K562 (cell line): ENCODE measurements at regions not wholly inside any gene's neighbourhood (a gene's known extent, or its start where the extent isn't known, plus 50 kb on each side); places are given as distances from the start of the nearest gene placed in this dataset.

Source experiments
- ARHGAP35 ChIP-seq: fragments of 450-650 bp; IDR thresholded peaks from 2 replicates; pipeline ENCODE4 v1.6.1; 2018; ENCODE audit not compliant: partially characterized antibody
- GTF2F1 ChIP-seq: IDR thresholded peaks from 2 replicates; pipeline ENCODE4 v1.6.1; 2011; ENCODE audit warnings: low read depth, low read length, improper control_type of control experiment
- RCOR1 ChIP-seq, 2 experiments: IDR thresholded peaks; 2 replicates each; pipeline ENCODE4 v1.6.1; 2012; ENCODE audit warnings: low read depth in 2 of 2, low read length in 2 of 2, borderline replicate concordance in 1 of 2, improper control_type of control experiment in 1 of 2
- SIRT6 ChIP-seq: IDR thresholded peaks from one replicate; pipeline ENCODE4 v1.6.1; 2012; ENCODE audit warnings: low read depth, mild to moderate bottlenecking, control low read depth, inconsistent platforms, low read length, moderate library complexity
- SP1 ChIP-seq: sonication (generic); formaldehyde crosslinking; IDR thresholded peaks from 2 replicates; pipeline ENCODE4 v1.8.1; 2022; ENCODE audit warnings: mild to moderate bottlenecking, missing genetic modification reagents
- TAF1 ChIP-seq: IDR thresholded peaks from 2 replicates; pipeline ENCODE4 v1.6.1; 2011; ENCODE audit warnings: mild to moderate bottlenecking, low read length, moderate library complexity; ENCODE audit not compliant: insufficient read depth, control insufficient read depth, severe bottlenecking; ENCODE audit errors: extremely low read depth
- TARDBP ChIP-seq: fragments of 450-650 bp; IDR thresholded peaks from 2 replicates; pipeline ENCODE4 v1.6.1; 2016
- ZBTB7A ChIP-seq: IDR thresholded peaks from 2 replicates; pipeline ENCODE4 v1.6.1; 2011; ENCODE audit warnings: low read depth, mild to moderate bottlenecking, low read length, moderate library complexity, borderline replicate concordance; ENCODE audit not compliant: control insufficient read depth
- ZNF23 ChIP-seq: fragments of 250-450 bp; sonication (Bioruptor Pico); IDR thresholded peaks from 2 replicates; pipeline ENCODE4 v1.4.0; 2020; ENCODE audit warnings: mild to moderate bottlenecking

DNA sequence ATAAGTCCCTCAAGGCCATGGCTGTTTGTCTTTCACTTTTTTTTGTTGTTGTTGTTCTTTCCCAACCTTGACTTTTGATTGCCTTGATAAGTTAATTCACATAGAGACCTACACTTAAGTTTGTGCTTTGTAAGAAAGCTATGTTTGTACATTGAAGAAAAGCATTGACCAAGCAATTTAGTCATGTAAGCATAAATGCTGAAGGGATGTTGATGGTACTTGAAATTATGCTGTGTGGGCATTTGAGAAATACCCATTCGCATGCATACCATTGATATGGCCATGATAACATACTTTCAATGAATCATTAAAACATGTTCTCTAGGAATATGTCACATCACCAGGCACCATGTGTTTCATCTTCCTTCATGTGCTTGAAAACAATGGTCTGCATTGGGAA, 803.7 kb upstream of the TMEM132C start:
- TF ChIP-seq TAF1: no peak
- TF ChIP-seq ARHGAP35: no peak
- no peak for TF ChIP-seq ZBTB7A
- TF ChIP-seq SIRT6: no peak
- TF ChIP-seq SP1 (CRISPR knock-in tag): no peak
- TF ChIP-seq TARDBP: no peak
- no peak for TF ChIP-seq RCOR1 (IDR thresholded peaks at IDR 0.05; ENCODE audit: borderline replicate concordance in 1 of 2, low read depth in 2 of 2, low read length in 2 of 2)
- TF ChIP-seq GTF2F1: no peak
- no peak for TF ChIP-seq ZNF23 (CRISPR knock-in tag)
